Muscle of back (tissue), 3 donors: ENCODE measurements at regions not wholly inside any gene's neighbourhood (a gene's known extent, or its start where the extent isn't known, plus 50 kb on each side); places are given as distances from the start of the nearest gene placed in this dataset.
"Not testable (repeated sequence)": the region's sequence is repeated elsewhere in the genome, so short reads cannot be mapped to it uniquely, and the experiment has no call there.

Experiments
- DNase-seq, 3 donors: peaks; one replicate each; pipeline versions ENCODE4 v3.0.0 to v3.0.0-alpha.2; 2013

GRCh38 chr1:43042773-43043457, 84.2 kb upstream of the SLC2A1 start:
- no peak for DNase-seq

- DNase-seq: no peak
Measured at GRCh38 chr1:43042127-43042526, 83.5 kb upstream of the SLC2A1 start.

GRCh38 chr1:43041591-43041990, 82.9 kb upstream of the SLC2A1 start:
- DNase-seq: no peak

GRCh38 chr1:43039228-43040055, 80.8 kb upstream of the SLC2A1 start:
- no peak for DNase-seq

GRCh38 chr1:43038232-43038935, 79.7 kb upstream of the SLC2A1 start:
- no peak for DNase-seq

GRCh38 chr1:43037466-43037865, 78.8 kb upstream of the SLC2A1 start:
- no peak for DNase-seq

GRCh38 chr1:43036932-43037331, 78.3 kb upstream of the SLC2A1 start:
- no peak for DNase-seq

- DNase-seq: no peak
Measured at GRCh38 chr1:43035821-43036741, 77.4 kb upstream of the SLC2A1 start.

GRCh38 chr1:43034778-43035177, 76.1 kb upstream of the SLC2A1 start:
- DNase-seq: no peak

- DNase-seq: no peak
Measured at GRCh38 chr1:43034195-43034658, 75.6 kb upstream of the SLC2A1 start.

- no peak for DNase-seq
Measured at GRCh38 chr1:43031316-43032203, 72.9 kb upstream of the SLC2A1 start.

GRCh38 chr1:43024905-43025304, 66.2 kb upstream of the SLC2A1 start:
- no peak for DNase-seq

GRCh38 chr1:43021547-43022474, 63.1 kb upstream of the SLC2A1 start:
- no peak for DNase-seq

GRCh38 chr1:43019226-43019625, 60.6 kb upstream of the SLC2A1 start:
- DNase-seq: no peak

- no peak for DNase-seq
Measured at GRCh38 chr1:43018121-43018520, 59.5 kb upstream of the SLC2A1 start.

- DNase-seq: no peak
Measured at GRCh38 chr1:43015269-43015668, 56.6 kb upstream of the SLC2A1 start.

GRCh38 chr1:43014579-43014978, 55.9 kb upstream of the SLC2A1 start:
- DNase-seq: not testable (repeated sequence)

GRCh38 chr1:43011020-43011419, 52.4 kb upstream of the SLC2A1 start:
- DNase-seq: no peak

GRCh38 chr1:43009274-43009673, 50.6 kb upstream of the SLC2A1 start:
- DNase-seq: no peak
